AG10803 (cell line): ENCODE measurements at regions not wholly inside any gene's neighbourhood (a gene's known extent, or its start where the extent isn't known, plus 50 kb on each side); places are given as distances from the start of the nearest gene placed in this dataset.
"Not testable (repeated sequence)": the region's sequence is repeated elsewhere in the genome, so short reads cannot be mapped to it uniquely, and the experiment has no call there.

Experiments used
- DNase-seq: peaks from one replicate; pipeline ENCODE4 v3.0.0; 2010; ENCODE audit warnings: low read depth
- H3K4me3 ChIP-seq: 2 replicates; pipeline ENCODE4 v1.5.1; 2011; ENCODE audit warnings: mild to moderate bottlenecking, low read length, control low read depth
- TF ChIP-seq, protein P1 (sequence below): conservative IDR thresholded peaks from 2 replicates; pipeline ENCODE4 v1.5.1; 2011; ENCODE audit warnings: mild to moderate bottlenecking, low read length, control low read depth, inconsistent platforms

DNA sequence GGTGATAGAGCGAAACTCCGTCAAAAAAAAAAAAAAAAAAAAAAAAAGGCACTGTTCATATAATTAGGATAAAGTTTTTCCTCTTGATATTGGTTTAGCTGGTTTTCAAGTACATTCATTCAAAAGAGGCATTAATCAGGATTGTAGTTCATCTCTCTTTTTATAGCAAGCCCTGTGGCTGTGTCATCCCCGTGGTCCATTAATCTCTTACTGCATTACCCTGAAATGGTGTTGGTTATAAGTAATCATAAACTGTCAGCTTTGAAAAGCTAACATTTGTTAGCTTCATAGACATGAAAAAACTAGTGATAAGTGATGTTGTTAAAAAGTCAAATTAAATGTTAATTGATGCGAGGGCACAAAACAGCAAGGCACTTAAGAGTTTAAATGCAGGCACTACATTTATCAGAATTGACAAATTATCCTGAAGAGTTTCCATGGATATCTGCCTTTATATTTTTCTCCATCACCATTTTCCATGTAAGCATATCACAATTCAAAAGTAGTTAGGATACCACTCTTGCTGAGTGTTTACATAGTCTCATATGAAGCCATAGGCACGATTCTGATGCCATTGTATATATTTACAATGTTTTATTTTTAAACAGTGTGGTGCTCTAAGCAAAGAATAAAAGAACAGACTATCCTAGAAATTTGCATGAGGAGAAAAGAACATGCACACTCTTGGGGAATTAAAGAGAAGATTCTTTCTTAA is 193.1 kb downstream of the OTOL1 start:
- DNase-seq = no peak
- H3K4me3 ChIP-seq = no peak overlapping the region

DNA sequence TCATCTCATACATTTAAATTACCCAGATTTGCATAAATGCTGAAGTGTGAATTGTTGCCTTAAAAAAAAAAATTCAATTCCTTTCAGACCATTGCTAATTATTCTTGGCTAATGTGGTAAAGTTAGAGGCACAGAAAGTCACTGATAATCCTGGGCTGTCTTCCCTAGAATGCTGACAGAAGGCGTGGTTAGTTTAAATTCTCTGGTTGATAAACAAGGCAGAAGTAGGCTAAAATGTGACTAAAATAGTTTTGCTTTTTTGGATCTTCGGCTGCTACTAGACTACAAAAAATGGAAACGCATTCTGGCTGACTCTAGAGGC is 193.7 kb downstream of the OTOL1 start:
- no peak for DNase-seq
- TF ChIP-seq, protein P1, sequence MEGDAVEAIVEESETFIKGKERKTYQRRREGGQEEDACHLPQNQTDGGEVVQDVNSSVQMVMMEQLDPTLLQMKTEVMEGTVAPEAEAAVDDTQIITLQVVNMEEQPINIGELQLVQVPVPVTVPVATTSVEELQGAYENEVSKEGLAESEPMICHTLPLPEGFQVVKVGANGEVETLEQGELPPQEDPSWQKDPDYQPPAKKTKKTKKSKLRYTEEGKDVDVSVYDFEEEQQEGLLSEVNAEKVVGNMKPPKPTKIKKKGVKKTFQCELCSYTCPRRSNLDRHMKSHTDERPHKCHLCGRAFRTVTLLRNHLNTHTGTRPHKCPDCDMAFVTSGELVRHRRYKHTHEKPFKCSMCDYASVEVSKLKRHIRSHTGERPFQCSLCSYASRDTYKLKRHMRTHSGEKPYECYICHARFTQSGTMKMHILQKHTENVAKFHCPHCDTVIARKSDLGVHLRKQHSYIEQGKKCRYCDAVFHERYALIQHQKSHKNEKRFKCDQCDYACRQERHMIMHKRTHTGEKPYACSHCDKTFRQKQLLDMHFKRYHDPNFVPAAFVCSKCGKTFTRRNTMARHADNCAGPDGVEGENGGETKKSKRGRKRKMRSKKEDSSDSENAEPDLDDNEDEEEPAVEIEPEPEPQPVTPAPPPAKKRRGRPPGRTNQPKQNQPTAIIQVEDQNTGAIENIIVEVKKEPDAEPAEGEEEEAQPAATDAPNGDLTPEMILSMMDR = no peak
- no peak overlapping the region for H3K4me3 ChIP-seq

More for the DNA sequence above, 193.1 kb downstream of the OTOL1 start:
- TF ChIP-seq, protein P1 = no peak

DNA sequence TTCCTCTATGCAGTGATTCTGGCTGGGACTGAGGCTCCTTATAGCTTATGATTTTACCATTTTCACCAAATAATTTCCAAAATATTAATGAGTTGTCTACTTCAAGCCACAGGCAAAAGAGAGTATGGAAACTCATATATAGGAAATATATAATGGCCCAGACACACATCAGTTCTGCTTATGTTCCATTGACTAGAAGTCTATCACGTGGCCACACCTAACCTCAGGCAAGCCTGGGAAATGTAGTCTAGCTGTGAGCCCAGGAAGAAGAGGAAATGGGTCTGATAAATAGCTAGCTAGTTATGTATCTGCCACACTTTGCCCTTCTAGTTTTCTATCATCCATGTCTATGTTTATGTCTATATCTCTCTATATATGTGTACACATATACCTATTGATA is 195.1 kb downstream of the OTOL1 start:
- no peak for DNase-seq
- TF ChIP-seq, protein P1 = no peak
- H3K4me3 ChIP-seq = no peak overlapping the region

DNA sequence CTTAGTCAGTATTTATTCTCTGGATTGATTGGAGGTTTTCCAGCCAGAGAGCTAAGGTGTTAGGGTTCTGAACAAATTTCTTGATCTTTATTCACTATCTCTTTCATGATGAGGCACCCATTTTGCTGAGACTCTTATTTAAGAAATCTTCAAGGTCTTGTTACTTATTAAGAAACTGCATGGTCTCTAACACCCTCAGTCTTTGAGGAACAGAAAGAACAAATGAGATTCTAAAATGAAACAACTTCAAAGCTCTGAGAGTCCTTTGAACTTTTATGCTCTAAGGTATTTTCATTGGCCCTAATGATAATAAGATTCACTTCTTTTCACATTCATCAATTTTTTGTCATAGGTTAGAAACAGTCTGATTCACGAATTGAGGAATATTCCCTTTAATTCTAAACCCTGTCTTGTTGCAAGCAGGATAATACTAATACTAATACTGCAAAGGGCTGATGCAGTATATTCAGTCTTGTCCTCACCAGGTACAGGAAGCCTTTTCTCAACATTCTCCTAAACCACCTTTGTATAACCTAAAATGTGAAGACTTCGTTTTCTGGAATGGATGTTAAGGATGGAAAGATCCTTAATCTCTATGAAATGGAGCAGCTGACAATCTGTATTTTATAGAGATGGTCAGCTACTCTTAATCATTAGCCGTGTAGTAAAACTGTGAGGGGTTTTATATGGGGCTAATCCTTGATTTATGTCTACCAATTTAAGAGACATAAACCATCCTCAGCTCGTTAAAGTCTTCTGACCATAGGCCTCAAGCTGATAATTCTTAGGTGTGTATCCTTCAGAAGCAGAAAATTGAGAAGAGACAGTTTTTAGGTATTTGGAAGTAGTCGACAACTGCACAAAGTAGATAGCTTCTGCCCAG is 198.3 kb downstream of the OTOL1 start:
- DNase-seq = no peak
- TF ChIP-seq, protein P1 = no peak
- no peak overlapping the region for H3K4me3 ChIP-seq

DNA sequence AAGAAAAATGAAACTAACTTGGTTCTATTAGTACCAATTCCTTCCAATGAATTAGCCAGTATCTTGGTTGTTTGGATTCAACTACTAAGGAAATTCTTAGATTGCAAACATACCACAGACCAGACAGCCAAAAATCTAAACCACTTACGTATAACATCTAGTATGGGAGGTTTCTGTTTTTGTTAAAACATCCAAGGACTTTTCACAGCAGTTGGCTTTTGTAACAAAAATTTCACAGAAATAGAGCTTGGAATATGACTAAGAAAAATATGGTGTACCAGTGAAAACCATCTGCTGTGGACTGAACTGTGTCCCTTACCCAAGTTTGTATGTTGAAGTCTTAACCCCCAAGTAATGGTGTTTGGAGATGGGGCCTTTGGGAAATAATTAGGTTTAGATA is 199.2 kb downstream of the OTOL1 start:
- TF ChIP-seq, protein P1 = no peak
- no peak overlapping the region for H3K4me3 ChIP-seq
- DNase-seq = no peak

DNA sequence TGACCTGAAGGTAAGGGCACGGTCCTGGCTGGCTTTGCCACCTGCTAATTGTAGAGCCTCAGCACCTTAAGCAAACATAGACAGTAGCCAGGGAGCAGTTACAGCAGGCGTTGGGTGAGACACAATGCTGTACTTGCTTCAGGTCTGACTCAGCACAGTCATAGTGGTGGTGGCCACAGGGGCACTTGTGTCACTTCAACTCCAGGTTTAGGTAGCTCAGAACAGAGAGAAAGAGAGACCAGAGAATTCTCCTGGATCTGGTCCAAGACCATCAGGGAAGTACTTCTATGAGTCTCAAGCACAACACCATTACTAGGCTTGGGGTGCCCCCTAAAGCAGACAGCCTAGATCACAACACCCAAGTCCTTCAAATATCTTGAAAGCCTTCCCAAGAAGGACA is 204.4 kb downstream of the OTOL1 start:
- no peak for DNase-seq
- no peak overlapping the region for H3K4me3 ChIP-seq
- TF ChIP-seq, protein P1 = no peak

DNA sequence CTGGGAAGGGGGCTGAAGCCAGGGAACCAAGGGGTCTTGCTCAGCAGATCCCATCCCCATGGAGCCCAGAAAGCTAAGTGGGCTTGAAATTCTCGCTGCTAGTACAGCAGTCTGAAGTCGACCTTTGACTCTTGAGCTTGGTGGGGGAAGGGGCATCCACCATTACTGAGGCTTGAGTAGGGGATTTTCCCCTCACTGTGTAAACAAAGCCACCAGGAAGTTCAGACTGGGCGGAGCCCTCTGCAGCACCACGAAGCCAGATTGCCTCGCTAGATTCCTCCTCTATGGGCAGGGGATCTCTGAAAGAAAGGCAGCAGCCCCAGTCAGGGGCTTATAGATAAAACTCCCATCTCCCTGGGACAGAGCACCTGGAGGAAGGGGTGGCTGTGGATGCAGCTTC is 210.6 kb downstream of the OTOL1 start:
- H3K4me3 ChIP-seq, DNase-seq: not testable (repeated sequence)
